CD4-positive, alpha-beta T cell treated with Interleukin-17A for 4 hours (primary cell): ENCODE measurements at regions not wholly inside any gene's neighbourhood (a gene's known extent, or its start where the extent isn't known, plus 50 kb on each side); places are given as distances from the start of the nearest gene placed in this dataset.
"Not testable (repeated sequence)": the region's sequence is repeated elsewhere in the genome, so short reads cannot be mapped to it uniquely, and the experiment has no call there.

Source experiments
- DNase-seq: peaks from one replicate; pipeline ENCODE4 v3.0.0-alpha.2; 2020; ENCODE audit warnings: mixed read lengths

- no peak for DNase-seq
Observed at GRCh38 chr7:94111009-94111408, 106.9 kb upstream of the BET1 start.

- DNase-seq: no peak
Observed at GRCh38 chr7:94115316-94115715, 111.2 kb upstream of the BET1 start.

GRCh38 chr7:94123136-94123535 is 119.0 kb upstream of the BET1 start:
- no peak for DNase-seq

GRCh38 chr7:94127026-94127425 is 122.9 kb upstream of the BET1 start:
- DNase-seq: no peak

DNA sequence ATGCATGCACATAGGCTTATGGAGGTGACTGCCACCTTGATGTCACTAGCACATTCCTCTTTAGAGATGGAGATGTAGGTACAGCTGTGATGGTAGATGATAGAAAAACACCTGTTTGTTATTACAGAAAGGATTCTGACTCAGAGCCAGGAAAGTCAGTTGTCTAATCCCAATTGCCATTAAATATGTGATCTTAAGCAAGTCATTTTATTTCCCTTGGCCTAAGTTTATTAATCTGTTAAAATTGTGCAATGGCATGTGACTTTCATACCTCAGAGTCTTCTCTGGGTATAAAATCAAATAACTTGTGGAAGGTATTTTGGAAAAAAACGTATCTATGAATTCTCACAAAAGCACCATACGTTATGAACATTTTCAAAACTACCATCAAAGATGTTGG is 123.9 kb upstream of the BET1 start:
- no peak for DNase-seq

DNA sequence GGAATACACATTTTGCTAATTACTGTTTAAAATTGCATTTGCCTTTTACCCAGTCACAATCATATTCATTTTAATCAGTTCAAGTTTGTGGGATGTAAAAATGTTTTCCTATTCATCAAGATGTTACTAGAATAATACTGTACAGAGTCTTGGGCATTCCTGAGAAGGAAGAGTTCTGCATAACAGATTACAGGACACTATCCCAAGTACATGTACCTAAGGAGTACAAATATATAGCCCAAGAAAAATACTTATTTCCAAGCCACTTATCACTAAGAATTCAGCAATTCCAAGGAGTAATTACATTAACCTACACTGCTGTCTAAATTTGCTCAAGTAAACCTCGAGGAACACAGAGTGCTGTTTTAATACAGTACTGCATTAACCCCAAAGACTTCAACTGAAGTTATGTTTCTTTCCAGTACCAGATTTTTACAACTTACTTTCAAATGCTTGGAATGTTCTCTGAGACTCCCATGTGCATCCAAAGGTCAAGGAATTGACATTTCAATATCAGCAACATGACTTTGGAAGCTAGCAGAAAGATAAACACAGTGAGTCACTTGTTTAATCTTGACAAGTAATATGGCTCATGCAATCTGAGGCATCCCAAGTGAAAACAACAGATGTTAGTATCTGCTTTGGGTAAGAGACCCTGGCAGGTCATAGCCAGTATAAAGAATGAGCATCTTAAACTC is 125.4 kb upstream of the BET1 start:
- DNase-seq: no peak

- DNase-seq: no peak
Observed at GRCh38 chr7:94130716-94131115, 126.6 kb upstream of the BET1 start.

DNA sequence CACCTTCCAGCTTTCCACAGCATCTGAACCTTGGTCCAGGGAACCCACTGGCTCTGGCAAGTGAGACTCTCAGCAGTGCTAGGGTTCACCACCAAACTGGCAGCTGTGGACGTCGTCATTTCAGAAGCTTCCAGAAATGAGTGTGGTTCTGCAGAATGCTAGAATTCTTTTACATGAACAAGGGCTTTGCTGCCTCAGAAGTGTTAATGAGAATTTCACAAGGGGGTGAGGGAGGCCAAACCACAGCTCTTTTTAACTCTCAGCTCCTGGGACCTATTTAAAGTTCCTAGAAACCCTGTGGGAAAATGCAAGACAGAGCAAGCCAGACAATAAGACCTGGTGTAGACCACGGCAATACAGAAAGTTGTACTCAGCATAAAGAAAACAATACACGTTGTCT is 129.3 kb upstream of the BET1 start:
- DNase-seq: no peak

- DNase-seq: no peak
Observed at GRCh38 chr7:94135180-94135579, 131.0 kb upstream of the BET1 start.

DNA sequence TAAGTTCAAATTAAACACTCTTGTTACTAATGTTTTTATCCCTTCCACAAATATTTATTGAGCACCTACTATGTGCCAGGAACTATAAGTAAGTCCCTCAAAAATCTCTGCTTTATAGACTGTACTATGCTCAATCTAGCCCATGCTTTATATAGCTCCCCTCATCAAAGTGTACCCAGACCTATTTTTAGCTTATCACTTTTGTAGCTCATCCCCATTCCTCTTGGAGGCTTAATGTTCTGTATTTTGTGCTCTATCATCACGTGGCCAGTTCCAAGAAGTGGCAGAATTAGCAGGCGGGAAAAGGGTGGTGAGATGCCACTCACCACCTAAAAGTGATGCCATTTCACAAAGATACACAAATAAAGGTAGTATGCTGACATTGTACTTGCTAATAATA is 138.1 kb upstream of the BET1 start:
- DNase-seq: no peak

DNA sequence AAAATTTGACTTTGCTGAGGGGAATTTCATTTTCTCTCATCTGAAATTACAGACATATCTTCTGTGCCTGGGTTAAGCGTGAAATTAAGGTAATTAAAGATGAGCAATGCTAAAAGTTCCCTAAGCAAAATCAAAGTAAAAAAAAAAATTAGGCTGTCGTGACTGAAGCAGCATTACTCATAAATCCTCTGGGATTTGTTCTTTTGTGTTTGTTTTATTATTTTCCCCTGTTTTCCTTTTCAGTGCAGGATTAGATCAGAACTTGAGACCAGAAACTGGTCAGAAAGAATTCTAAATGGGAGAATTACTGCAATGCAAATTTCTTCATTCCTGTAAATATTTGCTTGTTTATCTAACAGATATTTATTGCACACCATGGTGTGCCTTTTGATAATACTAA is 141.4 kb upstream of the BET1 start:
- no peak for DNase-seq

DNA sequence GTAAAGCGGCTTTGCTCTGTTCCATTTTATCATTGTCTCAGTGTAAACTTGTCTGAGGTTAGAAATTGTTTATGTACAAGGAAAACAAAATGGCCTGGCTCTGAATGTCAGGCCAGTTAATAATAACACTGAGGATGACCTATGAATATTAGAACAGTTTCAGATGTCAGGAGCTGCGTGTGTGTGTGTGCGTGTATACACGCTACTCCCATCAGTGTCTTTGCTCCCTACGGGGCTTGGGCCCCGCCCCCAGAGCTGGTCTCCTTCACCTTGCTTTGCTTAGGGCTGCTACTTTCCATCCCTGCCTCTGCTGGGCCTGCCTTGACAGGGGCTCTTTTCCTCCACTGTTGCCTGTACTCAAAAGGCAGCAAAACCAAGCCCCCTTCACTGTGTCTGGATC is 142.3 kb upstream of the BET1 start:
- DNase-seq: no peak

DNA sequence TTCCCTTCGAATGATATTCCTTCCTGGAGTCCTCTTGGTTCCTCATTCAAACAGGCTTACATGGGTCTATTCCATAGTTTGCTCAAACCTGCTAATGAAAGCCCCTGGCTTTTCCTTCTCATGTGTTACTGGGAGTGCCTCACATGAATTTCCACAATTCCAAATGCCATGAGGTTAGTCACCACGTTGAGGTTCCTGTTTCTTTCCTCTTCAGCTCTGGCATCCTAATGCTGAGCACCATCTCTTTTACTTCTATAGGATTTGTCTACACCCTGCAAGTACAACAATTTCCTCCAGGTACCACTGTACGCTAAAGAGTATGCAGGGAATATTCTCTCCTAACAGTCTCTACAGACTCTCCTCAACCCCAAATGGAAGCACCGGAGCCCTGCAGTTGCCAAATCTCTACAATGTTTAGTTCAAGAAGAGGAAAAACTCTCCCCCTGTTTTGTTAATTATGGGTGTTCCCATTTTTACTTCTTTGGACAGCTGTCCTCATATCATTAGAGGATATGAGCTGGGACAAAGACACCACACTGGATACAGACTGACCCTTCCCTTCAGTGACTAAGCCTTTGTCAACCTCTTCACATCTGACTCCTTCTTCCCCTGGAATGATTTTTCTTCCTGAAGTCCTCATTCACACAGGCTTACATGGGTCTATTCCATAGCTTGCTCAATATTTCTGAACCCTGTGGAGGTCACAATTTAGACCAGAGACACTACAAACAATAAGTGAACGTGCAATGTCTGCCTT is 145.8 kb upstream of the BET1 start:
- no peak for DNase-seq

- no peak for DNase-seq
Observed at GRCh38 chr7:94154182-94154581, 150.0 kb upstream of the BET1 start.

DNA sequence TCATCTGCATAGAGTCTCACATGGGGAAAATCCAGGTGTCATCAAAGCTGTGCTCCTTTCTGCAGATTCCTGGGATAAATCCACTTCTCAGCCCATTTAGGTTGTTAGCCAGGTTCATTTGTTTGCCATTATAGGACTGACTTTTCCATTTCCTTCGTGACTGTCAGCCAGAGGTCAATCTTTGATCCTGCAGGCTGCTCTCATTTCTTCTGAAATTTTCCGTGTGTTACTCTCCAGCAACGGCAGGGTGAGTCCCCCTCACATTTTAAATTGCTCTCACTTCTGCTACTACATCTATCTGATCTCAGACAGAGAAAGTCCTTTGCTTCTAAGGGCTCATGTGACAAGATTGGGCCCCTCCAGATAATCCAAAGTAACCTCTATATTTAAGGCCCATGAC is 150.7 kb upstream of the BET1 start:
- DNase-seq: no peak

GRCh38 chr7:94157659-94158306 is 153.6 kb upstream of the BET1 start:
- not testable (repeated sequence) for DNase-seq

DNA sequence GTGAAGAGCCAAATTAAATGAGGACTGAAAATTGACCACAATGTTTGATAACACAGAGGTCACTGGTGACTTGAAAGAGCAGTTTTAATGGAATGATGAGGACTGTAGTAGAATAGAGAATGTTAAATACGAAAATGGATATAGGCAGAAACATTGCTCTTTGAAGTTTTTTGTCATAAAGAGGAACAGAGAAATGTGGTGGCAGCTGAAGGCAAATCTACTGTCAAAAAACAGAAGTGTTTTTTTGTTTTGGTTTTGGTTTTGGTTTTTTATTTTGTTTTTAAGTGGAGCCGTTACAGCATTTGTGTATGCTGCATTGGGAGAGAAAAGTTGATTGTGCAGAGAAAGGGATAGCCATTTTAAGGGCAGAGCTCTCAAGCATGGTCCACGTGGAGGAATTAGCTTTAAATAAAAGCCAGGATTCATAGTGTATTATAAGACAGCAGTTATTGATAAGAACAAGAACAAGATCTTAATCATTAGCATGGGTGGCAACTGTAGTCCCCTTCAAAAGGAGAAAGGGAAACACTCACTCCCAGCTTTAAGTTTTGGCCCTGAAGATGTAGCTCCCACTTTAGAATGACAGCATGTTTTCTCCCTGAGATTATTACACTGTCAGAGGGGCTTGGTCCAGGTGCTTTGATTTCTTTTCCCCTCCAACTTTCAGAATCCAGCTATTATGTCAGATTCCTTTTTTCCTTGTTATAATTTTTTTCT is 156.7 kb upstream of the BET1 start:
- no peak for DNase-seq

- DNase-seq: no peak
Observed at GRCh38 chr7:94161476-94161875, 157.3 kb upstream of the BET1 start.

GRCh38 chr7:94169682-94170081 is 165.5 kb upstream of the BET1 start:
- no peak for DNase-seq

GRCh38 chr7:94170836-94171235 is 166.7 kb upstream of the BET1 start:
- DNase-seq: no peak

DNA sequence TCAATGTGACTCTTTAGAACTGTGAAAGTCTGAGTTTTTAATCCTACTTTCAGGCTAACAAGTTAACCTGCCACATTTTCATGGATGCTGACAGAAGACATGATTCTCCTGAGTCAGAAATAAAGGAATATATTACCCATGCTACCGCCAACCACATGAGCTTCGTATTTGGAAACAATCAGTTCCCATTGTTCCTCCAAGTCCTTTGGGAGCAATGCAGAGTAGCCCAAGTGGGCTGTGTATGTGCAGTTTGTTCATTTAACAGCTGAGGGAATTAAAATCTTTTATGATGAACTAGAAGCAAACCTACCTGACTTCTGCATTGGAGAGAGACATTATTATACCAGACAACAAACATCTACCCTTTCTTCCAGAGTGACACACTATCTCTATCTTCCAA is 169.3 kb upstream of the BET1 start:
- no peak for DNase-seq

GRCh38 chr7:94174375-94174774 is 170.2 kb upstream of the BET1 start:
- DNase-seq: no peak

GRCh38 chr7:94174956-94175355 is 170.8 kb upstream of the BET1 start:
- no peak for DNase-seq
